ENCODE measurements at regions not wholly inside any gene's neighbourhood (a gene's known extent, or its start where the extent isn't known, plus 50 kb on each side); places are given as distances from the start of the nearest gene placed in this dataset.
"Not testable (repeated sequence)": the region's sequence is repeated elsewhere in the genome, so short reads cannot be mapped to it uniquely, and the experiment has no call there.

- intact Hi-C loops (cut with micrococcal nuclease); H3K27me3 ChIP-seq (ENCODE audit: control insufficient read depth in 2 of 2, insufficient read depth in 2 of 2, low read length in 2 of 2); H3K4me3 ChIP-seq; BruUV-seq (replicated peaks); in situ Hi-C loops (cut with MboI); H3K9ac ChIP-seq (ENCODE audit: insufficient read depth in 1 of 2, low read depth in 2 of 2, low read length in 2 of 2); CTCF ChIA-PET (ENCODE audit: low intra/inter-chr PET ratio); H3K27ac ChIP-seq (ENCODE audit: extremely low read depth, low read depth, low read length); H4K20me1 ChIP-seq (replicated peaks; ENCODE audit: control insufficient read depth, insufficient read depth, low read length); FAIRE-seq; H3K4me2 ChIP-seq (ENCODE audit: insufficient read depth, low read length); H2AFZ ChIP-seq (ENCODE audit: low read depth, low read length); H3K9me1 ChIP-seq (ENCODE audit: control insufficient read depth, insufficient read depth, low read length); DNase-seq (ENCODE audit: extremely low read depth in 1 of 4, low spot score in 3 of 4); H3K9me3 ChIP-seq (replicated peaks; ENCODE audit: control insufficient read depth, insufficient read depth, low read depth, low read length); POLR2A ChIA-PET; ATAC-seq; H3K4me1 ChIP-seq (replicated peaks in 1 of 2; ENCODE audit: control insufficient read depth in 2 of 2, insufficient read depth in 2 of 2, low read length in 2 of 2); H3K79me2 ChIP-seq (ENCODE audit: control insufficient read depth, insufficient read depth, low read length); H3K36me3 ChIP-seq (ENCODE audit: control insufficient read depth, insufficient read depth, low read length): not testable (repeated sequence)
- WGBS (ENCODE audit: insufficient coverage, low coverage, missing lambda C conversion rate), result 0% methylated on average over 4 of the region's 4 CpGs
Observed at GRCh38 chr21:27929179-27929578, 962.3 kb upstream of the ADAMTS5 start.

- DNase-seq (ENCODE audit: extremely low read depth in 1 of 4, low spot score in 3 of 4); H2AFZ ChIP-seq (ENCODE audit: low read depth, low read length); POLR2A ChIA-PET; H3K27ac ChIP-seq (ENCODE audit: extremely low read depth, low read depth, low read length); ATAC-seq; H3K4me2 ChIP-seq (ENCODE audit: insufficient read depth, low read length); in situ Hi-C loops (cut with MboI); H3K4me3 ChIP-seq; H4K20me1 ChIP-seq (replicated peaks; ENCODE audit: control insufficient read depth, insufficient read depth, low read length); H3K9ac ChIP-seq (ENCODE audit: insufficient read depth in 1 of 2, low read depth in 2 of 2, low read length in 2 of 2); H3K36me3 ChIP-seq (ENCODE audit: control insufficient read depth, insufficient read depth, low read length); H3K27me3 ChIP-seq (ENCODE audit: control insufficient read depth in 2 of 2, insufficient read depth in 2 of 2, low read length in 2 of 2); H3K9me3 ChIP-seq (replicated peaks; ENCODE audit: control insufficient read depth, insufficient read depth, low read depth, low read length); H3K79me2 ChIP-seq (ENCODE audit: control insufficient read depth, insufficient read depth, low read length); CTCF ChIA-PET (ENCODE audit: low intra/inter-chr PET ratio); BruUV-seq (replicated peaks); H3K9me1 ChIP-seq (ENCODE audit: control insufficient read depth, insufficient read depth, low read length); H3K4me1 ChIP-seq (replicated peaks in 1 of 2; ENCODE audit: control insufficient read depth in 2 of 2, insufficient read depth in 2 of 2, low read length in 2 of 2); intact Hi-C loops (cut with micrococcal nuclease); FAIRE-seq: not testable (repeated sequence)
- 1% methylated on average over 3 of the region's 3 CpGs for WGBS (ENCODE audit: insufficient coverage, low coverage, missing lambda C conversion rate)
Observed at GRCh38 chr21:27928534-27929115, 961.7 kb upstream of the ADAMTS5 start.

- H2AFZ ChIP-seq (ENCODE audit: low read depth, low read length); H3K79me2 ChIP-seq (ENCODE audit: control insufficient read depth, insufficient read depth, low read length); DNase-seq (ENCODE audit: extremely low read depth in 1 of 4, low spot score in 3 of 4); intact Hi-C loops (cut with micrococcal nuclease); H3K9me3 ChIP-seq (replicated peaks; ENCODE audit: control insufficient read depth, insufficient read depth, low read depth, low read length); H3K9me1 ChIP-seq (ENCODE audit: control insufficient read depth, insufficient read depth, low read length); H3K4me2 ChIP-seq (ENCODE audit: insufficient read depth, low read length); H3K36me3 ChIP-seq (ENCODE audit: control insufficient read depth, insufficient read depth, low read length); CTCF ChIA-PET (ENCODE audit: low intra/inter-chr PET ratio); H4K20me1 ChIP-seq (replicated peaks; ENCODE audit: control insufficient read depth, insufficient read depth, low read length); in situ Hi-C loops (cut with MboI); BruUV-seq (replicated peaks); FAIRE-seq; ATAC-seq; H3K4me3 ChIP-seq; H3K9ac ChIP-seq (ENCODE audit: insufficient read depth in 1 of 2, low read depth in 2 of 2, low read length in 2 of 2); H3K27me3 ChIP-seq (ENCODE audit: control insufficient read depth in 2 of 2, insufficient read depth in 2 of 2, low read length in 2 of 2); H3K27ac ChIP-seq (ENCODE audit: extremely low read depth, low read depth, low read length); H3K4me1 ChIP-seq (replicated peaks in 1 of 2; ENCODE audit: control insufficient read depth in 2 of 2, insufficient read depth in 2 of 2, low read length in 2 of 2); POLR2A ChIA-PET: not testable (repeated sequence)
- WGBS (ENCODE audit: insufficient coverage, low coverage, missing lambda C conversion rate), result 0% methylated on average over 1 of the region's 1 CpG
Observed at GRCh38 chr21:27921421-27921820, 954.5 kb upstream of the ADAMTS5 start.

GRCh38 chr21:27917966-27918365 is 951.1 kb upstream of the ADAMTS5 start:
- H3K36me3 ChIP-seq (ENCODE audit: control insufficient read depth, insufficient read depth, low read length); ATAC-seq; intact Hi-C loops (cut with micrococcal nuclease); H3K9me3 ChIP-seq (replicated peaks; ENCODE audit: control insufficient read depth, insufficient read depth, low read depth, low read length); H3K27ac ChIP-seq (ENCODE audit: extremely low read depth, low read depth, low read length); FAIRE-seq; H2AFZ ChIP-seq (ENCODE audit: low read depth, low read length); DNase-seq (ENCODE audit: extremely low read depth in 1 of 4, low spot score in 3 of 4); H3K27me3 ChIP-seq (ENCODE audit: control insufficient read depth in 2 of 2, insufficient read depth in 2 of 2, low read length in 2 of 2); H3K9ac ChIP-seq (ENCODE audit: insufficient read depth in 1 of 2, low read depth in 2 of 2, low read length in 2 of 2); H3K79me2 ChIP-seq (ENCODE audit: control insufficient read depth, insufficient read depth, low read length); H3K4me3 ChIP-seq; POLR2A ChIA-PET; CTCF ChIA-PET (ENCODE audit: low intra/inter-chr PET ratio); BruUV-seq (replicated peaks); in situ Hi-C loops (cut with MboI); H3K4me1 ChIP-seq (replicated peaks in 1 of 2; ENCODE audit: control insufficient read depth in 2 of 2, insufficient read depth in 2 of 2, low read length in 2 of 2); H4K20me1 ChIP-seq (replicated peaks; ENCODE audit: control insufficient read depth, insufficient read depth, low read length); H3K9me1 ChIP-seq (ENCODE audit: control insufficient read depth, insufficient read depth, low read length); H3K4me2 ChIP-seq (ENCODE audit: insufficient read depth, low read length): not testable (repeated sequence)
